NCI-H82 treated with DMSO at 0.1 percent for 48 hours (cell line): ENCODE measurements at regions not wholly inside any gene's neighbourhood (a gene's known extent, or its start where the extent isn't known, plus 50 kb on each side); places are given as distances from the start of the nearest gene placed in this dataset.

Source experiments
- DNase-seq: peaks from one replicate; lab custom pipeline; 2025; ENCODE audit not compliant: unreplicated experiment; lab: John Stamatoyannopoulos, UW

DNA sequence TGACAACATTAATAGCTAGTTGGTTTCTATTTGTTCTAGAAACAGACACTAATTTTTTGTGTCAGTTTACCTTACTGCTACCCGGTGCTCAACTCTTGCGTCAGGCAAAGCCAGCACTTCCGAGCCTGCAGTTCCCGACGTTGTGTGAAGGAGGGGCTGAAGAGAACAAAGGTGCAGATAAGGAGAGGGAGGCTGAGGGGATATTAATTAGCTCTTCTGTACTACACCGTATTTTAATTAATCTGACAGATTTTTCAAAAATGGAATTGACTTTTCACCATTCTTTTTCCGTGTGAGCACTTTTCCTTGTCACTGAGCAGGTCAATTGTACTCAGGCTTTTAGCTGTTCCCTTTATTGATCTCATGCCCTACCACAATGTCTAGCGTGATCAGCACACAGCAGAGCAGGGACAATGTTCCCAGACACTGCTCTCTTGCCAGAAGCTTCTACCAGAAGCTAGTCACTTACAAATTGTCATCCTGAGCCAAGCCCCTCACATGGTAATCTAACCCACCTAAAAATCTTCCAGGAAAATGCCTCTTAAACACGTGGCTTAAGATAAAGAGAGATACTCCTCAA is 650.5 kb upstream of the MKI67 start:
- no peak for DNase-seq

DNA sequence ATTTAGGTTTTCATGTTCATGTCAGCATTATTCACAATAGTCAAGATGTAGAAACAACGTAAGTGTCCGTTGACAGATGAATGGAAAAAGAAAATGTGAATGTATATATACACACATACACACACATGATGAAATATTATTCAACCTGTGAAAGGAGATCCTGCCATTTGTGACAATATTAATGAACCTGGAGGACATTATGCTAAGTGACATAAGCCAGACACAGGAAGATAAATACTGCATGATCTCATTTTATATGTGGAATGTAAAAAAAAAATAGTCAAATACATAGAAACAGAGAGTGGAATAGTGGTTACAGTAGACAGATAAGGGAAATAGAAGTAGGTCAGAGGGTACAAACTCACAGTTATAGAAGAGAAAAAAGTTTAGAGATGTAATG is 651.1 kb upstream of the MKI67 start:
- DNase-seq, result no peak

GRCh38 chr10:128779416-128779815 is 653.2 kb upstream of the MKI67 start:
- DNase-seq, result no peak

DNA sequence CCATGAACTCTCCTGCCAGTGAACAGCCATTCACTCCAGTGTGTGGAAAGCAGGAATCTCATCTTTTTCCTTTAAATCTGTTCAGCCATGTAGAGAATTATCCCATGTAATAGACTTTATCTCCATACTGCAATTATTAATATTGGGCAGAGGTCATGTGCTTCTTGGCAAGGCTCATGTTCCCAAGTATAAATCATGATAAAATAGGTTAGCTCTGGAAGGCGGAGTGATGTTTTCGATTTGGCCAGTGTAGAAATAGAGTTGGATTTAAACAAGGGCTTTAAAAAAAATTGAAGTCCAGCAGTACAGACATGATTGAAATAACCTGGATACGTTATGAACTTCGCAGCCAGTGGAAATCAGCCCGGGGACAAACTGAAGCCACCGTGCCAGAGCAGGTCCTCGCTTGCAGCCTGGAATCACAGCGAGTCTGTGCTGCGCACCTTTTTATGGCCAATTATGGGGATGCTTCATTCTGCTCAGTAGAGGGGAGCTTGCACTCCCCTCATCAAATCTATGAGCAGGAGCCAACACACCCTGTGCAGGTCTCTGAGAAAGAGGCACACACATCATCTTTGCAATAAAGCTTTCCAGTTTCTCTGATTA is 654.0 kb upstream of the MKI67 start:
- no peak for DNase-seq

DNA sequence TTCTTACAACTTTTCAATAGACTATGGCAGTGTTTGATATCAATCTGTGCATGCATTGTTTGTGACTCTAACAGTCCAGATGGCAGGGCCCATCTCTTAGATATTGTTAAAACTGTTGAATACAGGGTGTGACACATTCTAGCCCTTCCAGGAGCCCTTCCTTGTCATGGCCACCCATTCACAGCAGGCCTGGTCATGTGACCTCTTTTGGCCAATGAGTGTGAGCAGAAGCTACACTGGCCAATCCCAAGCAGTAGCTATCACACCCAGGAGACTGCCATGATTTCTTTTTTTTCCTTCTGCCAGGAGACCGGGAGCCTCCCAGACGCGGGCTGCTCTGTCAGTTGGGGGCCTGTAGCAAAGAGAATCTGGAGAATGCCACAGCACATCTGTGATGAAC is 655.4 kb upstream of the MKI67 start:
- no peak for DNase-seq

DNA sequence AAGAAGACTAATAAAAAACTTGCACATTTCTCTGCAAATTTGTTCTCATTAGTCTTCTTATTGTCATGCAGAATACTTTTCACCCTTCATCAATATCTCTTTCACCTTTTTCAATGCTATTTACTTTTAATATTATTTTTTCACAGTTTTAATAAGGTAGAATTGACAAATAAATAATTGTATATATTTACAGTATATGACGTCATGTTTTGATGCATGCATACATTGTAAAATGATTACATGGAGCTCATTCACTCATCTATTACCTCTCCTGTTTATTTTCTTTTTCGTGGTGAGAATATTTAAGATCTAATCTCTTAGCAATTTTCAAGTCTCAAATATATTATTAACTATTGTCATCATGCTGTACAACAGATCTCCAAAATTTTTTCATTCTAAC is 658.2 kb upstream of the MKI67 start:
- no peak for DNase-seq

- no peak for DNase-seq
These were observed 666.4 kb upstream of the MKI67 start for GRCh38 chr10:128792426-128793140.

DNA sequence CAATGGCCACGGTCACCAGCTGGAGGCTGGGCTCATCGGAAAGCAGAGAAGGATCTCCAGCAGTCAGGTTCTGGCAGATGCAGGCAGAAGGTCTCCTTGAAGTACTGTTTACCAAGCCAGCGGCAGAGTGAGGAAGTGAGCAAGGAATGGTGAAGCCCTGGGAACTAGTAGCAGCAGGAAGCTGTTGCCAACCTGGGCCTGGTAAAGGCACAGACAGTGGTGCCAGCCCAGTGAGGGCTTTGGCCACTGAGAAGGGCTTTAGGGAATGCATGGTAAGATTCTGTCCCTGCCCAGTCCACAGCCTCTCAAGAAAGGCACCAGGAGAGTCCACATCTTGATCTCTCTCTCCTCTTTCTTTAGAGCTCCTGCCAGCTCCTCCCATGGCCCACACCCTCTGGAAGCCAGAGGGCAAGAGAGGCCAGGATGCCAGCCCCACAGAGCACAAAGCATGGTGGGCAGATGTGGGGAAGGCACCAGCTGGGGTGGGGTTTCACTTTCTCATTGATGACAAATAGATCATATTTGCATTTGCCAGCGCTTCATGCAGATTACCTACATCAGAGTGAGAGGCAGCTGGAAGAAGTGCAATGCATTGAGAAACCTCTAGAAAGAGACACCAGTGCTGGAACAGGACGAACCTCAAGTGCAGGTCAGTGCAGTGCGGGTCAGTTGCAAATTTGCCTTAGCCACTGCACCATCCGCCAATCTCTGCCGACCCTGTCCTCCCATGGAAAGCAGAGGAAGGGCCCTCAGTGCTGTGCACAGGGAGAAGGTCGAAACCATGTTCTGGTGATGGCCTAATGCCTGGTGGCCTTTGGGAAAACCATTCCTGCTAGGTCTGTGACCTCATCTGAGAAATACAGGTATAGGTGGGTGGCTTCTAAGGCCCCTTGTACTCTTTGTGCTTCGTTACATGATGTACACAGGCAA is 667.8 kb upstream of the MKI67 start:
- DNase-seq, result no peak

DNA sequence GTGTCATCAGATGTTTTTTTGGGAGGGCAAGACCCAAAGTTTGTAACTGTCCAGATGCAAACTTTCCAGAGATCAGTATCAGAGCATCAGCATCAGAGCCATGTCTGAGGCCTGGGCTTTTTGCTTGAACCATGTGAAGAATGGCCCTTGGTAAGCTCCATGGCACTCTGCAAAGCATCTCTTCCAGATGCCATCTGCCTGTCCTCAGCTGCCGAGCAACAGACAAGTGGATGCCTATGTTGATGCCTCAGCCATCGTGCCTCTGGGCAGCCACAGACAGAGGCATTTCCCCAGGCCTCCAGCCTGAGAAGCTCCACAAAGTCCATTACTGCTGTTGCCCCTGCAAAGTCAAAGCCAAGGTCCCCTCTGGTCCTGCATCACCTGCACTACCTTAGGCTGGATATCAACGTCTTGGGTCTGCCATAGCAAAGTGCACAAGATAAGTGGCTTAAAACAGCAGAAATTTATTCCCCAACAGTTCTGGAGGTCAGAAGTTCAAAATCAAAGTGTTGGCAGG is 670.2 kb upstream of the MKI67 start:
- DNase-seq, result no peak

DNA sequence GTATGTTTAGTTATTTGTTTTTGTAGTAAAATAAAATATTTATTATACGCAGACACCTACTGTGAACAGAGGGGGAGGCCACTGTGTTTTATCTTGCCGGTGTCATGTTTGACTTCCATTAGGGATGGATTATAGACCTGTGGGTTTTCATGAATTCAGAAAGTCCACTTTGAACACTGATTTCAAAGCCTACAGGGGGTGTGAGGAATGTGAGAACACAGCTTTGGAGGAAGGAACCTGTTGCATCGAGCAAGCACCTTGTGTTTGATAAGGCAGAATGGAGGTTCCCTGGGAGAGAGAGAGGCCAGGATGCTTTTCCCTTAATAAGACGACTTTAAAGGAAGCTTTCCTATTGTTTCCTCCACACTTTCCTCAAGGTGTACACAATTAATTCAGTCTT is 665.0 kb upstream of the MGMT start:
- DNase-seq, result no peak

DNA sequence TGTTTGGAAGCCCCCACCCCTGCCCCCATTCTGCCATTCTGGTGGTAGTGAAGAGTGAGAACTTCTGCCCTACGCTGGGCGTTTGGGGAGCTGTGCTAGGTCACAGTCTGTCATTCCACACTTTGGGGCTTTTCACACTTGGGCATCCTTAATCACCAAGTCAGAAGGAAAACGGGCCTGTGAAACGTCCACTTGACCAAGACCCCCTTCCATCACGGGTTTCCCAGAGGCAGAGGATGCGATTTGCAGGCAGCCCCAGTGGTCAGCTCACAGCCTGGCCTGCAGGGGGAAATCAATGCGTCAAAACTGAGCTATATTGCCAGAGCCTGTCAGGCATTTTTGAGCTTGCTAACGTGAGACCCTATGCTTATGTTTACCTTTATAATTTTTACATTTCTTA is 663.3 kb upstream of the MGMT start:
- DNase-seq, result no peak

DNA sequence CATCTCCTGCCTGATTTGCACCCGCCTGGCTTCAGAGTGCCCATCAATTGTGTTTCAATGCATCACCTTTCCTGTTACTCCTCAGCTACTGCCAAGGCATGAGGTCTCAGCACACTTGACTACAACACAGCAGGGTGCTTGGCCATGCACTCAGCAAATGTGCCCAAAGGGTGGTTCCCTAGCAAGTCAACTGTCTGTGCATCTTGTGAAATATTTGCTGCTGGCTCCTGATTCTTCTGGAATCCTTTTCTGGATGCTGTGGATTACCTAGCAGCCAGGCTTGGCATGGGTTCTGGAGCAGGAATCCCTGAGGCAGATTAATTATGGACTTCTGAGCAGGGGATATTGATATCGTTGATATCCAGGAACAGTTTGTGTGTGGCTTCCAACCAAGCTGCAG is 662.6 kb upstream of the MGMT start:
- DNase-seq, result no peak

DNA sequence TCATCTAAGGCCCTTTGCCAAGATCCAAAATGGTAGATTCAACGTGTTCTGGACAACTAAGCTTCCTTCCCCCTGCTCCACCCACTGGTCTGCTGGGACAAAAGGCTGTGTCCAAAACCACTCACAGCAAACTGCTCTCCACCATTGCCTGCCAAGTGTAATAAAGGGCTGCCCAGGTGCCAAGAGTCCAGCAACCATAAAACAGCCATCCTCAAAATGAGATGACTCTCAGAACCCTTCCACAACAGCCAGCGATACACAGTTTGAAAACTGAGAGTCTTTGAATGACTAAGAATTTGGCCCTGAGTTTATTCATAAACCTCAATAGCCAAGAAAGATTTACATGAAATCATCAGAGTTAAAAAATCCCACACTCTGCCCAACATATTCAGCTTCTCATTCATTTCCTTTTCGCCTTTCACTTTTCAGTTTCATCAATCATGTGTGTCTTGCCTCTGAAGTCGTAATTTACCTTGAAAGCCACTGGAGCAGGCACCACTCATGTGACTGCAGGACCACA is 658.1 kb upstream of the MGMT start:
- DNase-seq, result no peak

DNA sequence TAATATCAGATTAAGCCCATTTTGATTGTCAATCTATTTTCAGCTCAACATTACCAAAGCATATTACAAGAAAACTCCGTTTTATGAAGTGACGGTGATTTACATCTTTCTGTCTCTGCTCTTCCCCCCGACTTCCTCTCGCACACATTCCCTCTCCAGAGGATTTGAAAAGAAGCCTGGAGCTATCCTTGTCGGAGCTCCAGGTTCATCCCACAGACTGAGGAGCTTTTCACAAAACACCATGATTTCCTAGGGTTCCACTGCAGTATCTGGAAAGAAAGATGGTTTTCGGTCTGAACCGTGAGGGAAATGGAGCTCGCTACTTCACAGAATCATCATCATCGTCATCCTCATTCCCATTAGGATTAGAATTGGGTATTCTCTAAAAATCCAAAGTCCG is 655.5 kb upstream of the MGMT start:
- DNase-seq, result no peak

- DNase-seq, result no peak
These were observed 655.0 kb upstream of the MGMT start for GRCh38 chr10:128812000-128812399.

GRCh38 chr10:128813574-128813973 is 653.5 kb upstream of the MGMT start:
- no peak for DNase-seq

- no peak for DNase-seq
These were observed 653.0 kb upstream of the MGMT start for GRCh38 chr10:128814024-128814423.

DNA sequence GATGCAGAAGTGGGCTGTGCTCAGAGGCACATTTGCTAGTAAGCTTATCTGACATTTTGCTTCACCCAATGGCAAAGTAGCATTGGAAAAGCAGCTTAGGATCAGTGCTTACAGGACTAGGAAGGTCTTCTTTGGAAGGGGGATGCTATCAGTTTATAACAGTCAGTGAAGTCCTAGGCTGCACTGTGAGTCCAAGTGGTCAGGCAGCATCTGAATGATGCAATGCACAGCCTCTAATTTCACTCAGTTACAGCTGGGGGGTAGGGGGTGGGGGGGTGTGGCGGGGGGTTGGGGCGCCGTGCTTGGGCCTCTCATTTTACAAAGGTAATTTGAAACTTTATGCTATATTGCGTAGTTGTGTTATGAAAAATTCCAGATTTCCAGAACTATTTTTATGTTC is 652.3 kb upstream of the MGMT start:
- DNase-seq, result no peak

GRCh38 chr10:128816726-128817125 is 650.3 kb upstream of the MGMT start:
- no peak for DNase-seq

GRCh38 chr10:128817636-128818035 is 649.4 kb upstream of the MGMT start:
- no peak for DNase-seq

GRCh38 chr10:128820663-128821062 is 646.4 kb upstream of the MGMT start:
- no peak for DNase-seq
